Neural progenitor cell (in vitro differentiated cells): ENCODE measurements at regions not wholly inside any gene's neighbourhood (a gene's known extent, or its start where the extent isn't known, plus 50 kb on each side); places are given as distances from the start of the nearest gene placed in this dataset.

Experiments
- DNase-seq: peaks from one replicate; pipeline ENCODE4 v3.0.0-alpha.2; 2016; ENCODE audit warnings: low spot score
- H2AFZ ChIP-seq: fragments of 200-600 bp; sonication (generic); replicated peaks from 2 replicates; pipeline ENCODE4 v1.6.1; 2016; ENCODE audit warnings: antibody characterized with exemption
- H3F3A ChIP-seq: fragments of 200-600 bp; sonication (generic); 2 replicates; pipeline ENCODE4 v1.6.1; 2016; ENCODE audit warnings: antibody characterized with exemption, low read depth
- H3K27ac ChIP-seq: fragments of 200-600 bp; sonication (generic); 2 replicates; pipeline ENCODE4 v1.5.1; 2016; ENCODE audit warnings: mild to moderate bottlenecking
- H3K27me3 ChIP-seq: fragments of 200-600 bp; sonication (generic); 2 replicates; pipeline ENCODE4 v1.6.1; 2016; ENCODE audit warnings: mild to moderate bottlenecking, moderate library complexity
- H3K36me3 ChIP-seq: fragments of 200-600 bp; sonication (generic); 2 replicates; pipeline ENCODE4 v1.5.1; 2016
- H3K4me1 ChIP-seq: fragments of 200-600 bp; sonication (generic); 2 replicates; pipeline ENCODE4 v1.6.1; 2016; ENCODE audit warnings: mixed run types
- H3K4me2 ChIP-seq: fragments of 200-600 bp; sonication (generic); 2 replicates; pipeline ENCODE4 v1.6.1; 2016
- H3K4me3 ChIP-seq: fragments of 200-600 bp; sonication (generic); 2 replicates; pipeline ENCODE4 v1.5.1; 2016
- H3K79me2 ChIP-seq: fragments of 200-600 bp; sonication (generic); 2 replicates; pipeline ENCODE4 v1.6.1; 2016; ENCODE audit warnings: low read depth
- H3K9ac ChIP-seq: fragments of 200-600 bp; sonication (generic); 2 replicates; pipeline ENCODE4 v1.6.1; 2016
- H3K9me3 ChIP-seq: fragments of 200-600 bp; sonication (generic); 2 replicates; pipeline ENCODE4 v1.5.1; 2016; ENCODE audit warnings: low read depth
- H4K20me1 ChIP-seq: fragments of 200-600 bp; sonication (generic); 2 replicates; pipeline ENCODE4 v1.6.1; 2016; ENCODE audit warnings: low read depth
- H3K27ac Mint-ChIP-seq: 3 replicates; pipeline ENCODE4 v1.8.0; 2021; ENCODE audit warnings: mixed read lengths
- H3K27me3 Mint-ChIP-seq: 2 replicates; pipeline ENCODE4 v1.8.0; 2022; ENCODE audit warnings: low read depth, mild to moderate bottlenecking, inconsistent platforms, moderate library complexity, mixed read lengths; ENCODE audit not compliant: insufficient read depth
- H3K36me3 Mint-ChIP-seq: 3 replicates; pipeline ENCODE4 v1.8.0; 2021; ENCODE audit warnings: mixed read lengths
- H3K4me1 Mint-ChIP-seq: 3 replicates; pipeline ENCODE4 v1.8.0; 2021; ENCODE audit warnings: mixed read lengths
- H3K4me3 Mint-ChIP-seq: 3 replicates; pipeline ENCODE4 v1.8.0; 2021; ENCODE audit warnings: mild to moderate bottlenecking, moderate library complexity, mixed read lengths
- H3K9me3 Mint-ChIP-seq: 3 replicates; pipeline ENCODE4 v1.8.0; 2020; ENCODE audit warnings: mixed read lengths
- EZH2 ChIP-seq: fragments of 200-600 bp; sonication (generic); IDR thresholded peaks from 2 replicates; pipeline ENCODE4 v1.6.1; 2017; ENCODE audit warnings: antibody characterized with exemption, mild to moderate bottlenecking, moderate library complexity
- EZH2phosphoT487 ChIP-seq: fragments of 200-600 bp; sonication (generic); IDR thresholded peaks from 2 replicates; pipeline ENCODE4 v1.6.1; 2017; ENCODE audit warnings: antibody characterized with exemption
- TF ChIP-seq, protein P1 (sequence below): fragments of 200-600 bp; sonication (generic); IDR thresholded peaks from 2 replicates; pipeline ENCODE4 v1.5.1; 2017; ENCODE audit warnings: antibody characterized with exemption, mild to moderate bottlenecking

DNA sequence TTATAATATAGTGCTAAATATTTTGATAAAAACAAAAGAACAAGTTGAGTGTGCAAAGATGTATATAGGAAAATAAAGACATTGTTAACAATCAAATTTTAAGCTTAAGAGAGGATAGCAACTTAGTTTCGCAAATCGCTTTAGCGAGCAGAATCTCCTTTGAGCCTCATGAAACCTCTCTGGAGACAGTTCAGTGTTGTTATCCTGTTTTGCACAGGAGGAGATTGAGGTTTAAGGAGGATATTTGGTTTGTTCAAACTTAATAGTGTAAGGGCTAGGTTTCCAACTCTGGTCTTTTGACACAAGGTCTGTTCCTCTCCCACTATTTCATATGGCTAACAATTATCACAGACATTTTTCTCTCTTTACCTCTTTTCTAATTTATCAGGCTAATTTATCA, 1848.5 kb upstream of the TENM3 start:
- peaks cover 4% of the 10 kb centered on the region for H3K4me1 Mint-ChIP-seq
- H3K27me3 ChIP-seq: no peaks in the 10 kb centered on the region
- no peak overlapping the region for H3K27ac Mint-ChIP-seq
- no peak overlapping the region for H3K9ac ChIP-seq
- no peaks in the 10 kb centered on the region for H3K27me3 Mint-ChIP-seq
- H3K27ac ChIP-seq: no peak overlapping the region
- H3K9me3 Mint-ChIP-seq: no peaks in the 10 kb centered on the region
- no peak overlapping the region for H3K4me3 ChIP-seq
- H4K20me1 ChIP-seq: no peaks in the 10 kb centered on the region
- H3K79me2 ChIP-seq: no peaks in the 10 kb centered on the region
- H3K36me3 Mint-ChIP-seq: no peaks in the 10 kb centered on the region
- no peaks in the 10 kb centered on the region for H3K4me1 ChIP-seq
- no peaks in the 10 kb centered on the region for H3K9me3 ChIP-seq
- H3F3A ChIP-seq: peaks cover 4% of the 10 kb centered on the region
- no peak for DNase-seq
- no peak overlapping the region for H2AFZ ChIP-seq
- H3K4me2 ChIP-seq: no peak overlapping the region
- TF ChIP-seq, protein P1, sequence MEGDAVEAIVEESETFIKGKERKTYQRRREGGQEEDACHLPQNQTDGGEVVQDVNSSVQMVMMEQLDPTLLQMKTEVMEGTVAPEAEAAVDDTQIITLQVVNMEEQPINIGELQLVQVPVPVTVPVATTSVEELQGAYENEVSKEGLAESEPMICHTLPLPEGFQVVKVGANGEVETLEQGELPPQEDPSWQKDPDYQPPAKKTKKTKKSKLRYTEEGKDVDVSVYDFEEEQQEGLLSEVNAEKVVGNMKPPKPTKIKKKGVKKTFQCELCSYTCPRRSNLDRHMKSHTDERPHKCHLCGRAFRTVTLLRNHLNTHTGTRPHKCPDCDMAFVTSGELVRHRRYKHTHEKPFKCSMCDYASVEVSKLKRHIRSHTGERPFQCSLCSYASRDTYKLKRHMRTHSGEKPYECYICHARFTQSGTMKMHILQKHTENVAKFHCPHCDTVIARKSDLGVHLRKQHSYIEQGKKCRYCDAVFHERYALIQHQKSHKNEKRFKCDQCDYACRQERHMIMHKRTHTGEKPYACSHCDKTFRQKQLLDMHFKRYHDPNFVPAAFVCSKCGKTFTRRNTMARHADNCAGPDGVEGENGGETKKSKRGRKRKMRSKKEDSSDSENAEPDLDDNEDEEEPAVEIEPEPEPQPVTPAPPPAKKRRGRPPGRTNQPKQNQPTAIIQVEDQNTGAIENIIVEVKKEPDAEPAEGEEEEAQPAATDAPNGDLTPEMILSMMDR: no peak
- TF ChIP-seq EZH2 (no peak), EZH2phosphoT487 (no peak)
- H3K36me3 ChIP-seq: no peaks in the 10 kb centered on the region
- no peak overlapping the region for H3K4me3 Mint-ChIP-seq

DNA sequence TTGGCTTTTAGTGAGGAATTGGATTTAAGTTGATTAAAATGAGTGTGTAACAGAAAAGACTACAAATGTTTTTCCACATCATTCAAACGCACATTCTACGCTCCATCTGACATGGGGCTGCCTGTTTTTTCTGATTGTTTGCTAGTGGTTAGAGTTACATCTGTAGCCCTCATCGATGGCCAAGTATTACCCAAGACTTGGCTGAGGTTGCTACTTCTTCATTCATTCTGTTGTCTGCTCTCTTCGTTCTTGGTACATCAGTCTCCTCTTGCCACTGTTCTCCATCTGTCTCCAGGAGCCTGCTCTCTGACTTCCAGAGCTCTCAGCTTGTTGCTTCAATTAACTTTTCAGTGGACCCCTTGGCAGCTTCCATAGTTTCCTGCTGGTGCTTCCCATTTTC, 1844.6 kb upstream of the TENM3 start:
- Histone ChIP-seq H2AFZ (peak overlapping the region; percentile 82), H3K9me3 (no peaks in the 10 kb centered on the region), H3K79me2 (no peaks in the 10 kb centered on the region), H3K27ac (no peak overlapping the region), H4K20me1 (no peaks in the 10 kb centered on the region), H3K4me3 (no peak overlapping the region), H3F3A (no peaks in the 10 kb centered on the region), H3K9ac (no peak overlapping the region), H3K4me1 (no peaks in the 10 kb centered on the region), H3K27me3 (no peaks in the 10 kb centered on the region), H3K36me3 (no peaks in the 10 kb centered on the region), H3K4me2 (no peak overlapping the region)
- TF ChIP-seq EZH2: no peak
- TF ChIP-seq, protein P1: no peak
- no peak for TF ChIP-seq EZH2phosphoT487
- DNase-seq: no peak
- H3K4me1 Mint-ChIP-seq: peaks cover 4% of the 10 kb centered on the region
- H3K27ac Mint-ChIP-seq: no peak overlapping the region
- H3K9me3 Mint-ChIP-seq: peaks cover 4% of the 10 kb centered on the region
- no peaks in the 10 kb centered on the region for H3K36me3 Mint-ChIP-seq
- no peaks in the 10 kb centered on the region for H3K27me3 Mint-ChIP-seq
- H3K4me3 Mint-ChIP-seq: no peak overlapping the region

DNA sequence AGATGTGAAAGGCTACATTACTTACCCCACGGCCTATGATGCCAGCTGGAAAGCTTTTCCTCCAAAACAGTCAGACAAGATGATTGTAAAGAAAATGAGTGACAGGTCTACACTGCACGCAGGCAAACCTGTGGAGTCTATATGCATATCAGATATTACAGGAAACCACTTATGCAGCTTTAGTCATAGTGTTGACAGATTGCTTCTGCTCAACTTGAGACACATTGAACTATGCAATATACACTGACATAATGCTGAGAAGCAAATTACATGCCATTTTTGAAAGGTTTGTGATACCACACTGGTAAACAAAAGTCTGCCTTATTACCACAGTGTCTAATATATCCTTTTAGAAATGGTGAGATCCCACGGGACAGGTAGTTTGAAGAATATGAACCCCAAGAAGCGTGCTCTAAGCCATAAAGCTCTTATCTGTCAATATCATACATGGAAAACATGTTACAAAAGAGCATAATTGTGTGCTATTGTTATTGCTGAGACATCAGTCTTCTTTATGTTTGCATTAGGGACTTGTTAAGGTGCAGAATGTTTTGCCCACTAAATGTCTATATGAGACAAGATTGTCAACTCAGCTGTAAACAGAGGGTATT, 1835.8 kb upstream of the TENM3 start:
- Mint-ChIP-seq H3K4me3 (no peak overlapping the region), H3K27ac (no peak overlapping the region), H3K27me3 (no peaks in the 10 kb centered on the region), H3K9me3 (no peaks in the 10 kb centered on the region), H3K36me3 (no peaks in the 10 kb centered on the region), H3K4me1 (no peaks in the 10 kb centered on the region)
- H3K4me2 ChIP-seq: no peak overlapping the region
- no peaks in the 10 kb centered on the region for H4K20me1 ChIP-seq
- no peak overlapping the region for H2AFZ ChIP-seq
- H3K79me2 ChIP-seq: no peaks in the 10 kb centered on the region
- H3K27ac ChIP-seq: no peak overlapping the region
- H3K36me3 ChIP-seq: no peaks in the 10 kb centered on the region
- H3F3A ChIP-seq: no peaks in the 10 kb centered on the region
- H3K9ac ChIP-seq: no peak overlapping the region
- DNase-seq: no peak
- no peak overlapping the region for H3K4me3 ChIP-seq
- TF ChIP-seq EZH2phosphoT487 (no peak), EZH2 (no peak)
- TF ChIP-seq, protein P1: no peak
- no peaks in the 10 kb centered on the region for H3K27me3 ChIP-seq
- H3K4me1 ChIP-seq: no peaks in the 10 kb centered on the region
- H3K9me3 ChIP-seq: no peaks in the 10 kb centered on the region
